NCI-H774 (cell line): ENCODE measurements at regions not wholly inside any gene's neighbourhood (a gene's known extent, or its start where the extent isn't known, plus 50 kb on each side); places are given as distances from the start of the nearest gene placed in this dataset.
"Not testable (repeated sequence)": the region's sequence is repeated elsewhere in the genome, so short reads cannot be mapped to it uniquely, and the experiment has no call there.

Source experiments
- DNase-seq: peaks from one replicate; lab custom pipeline; 2025; lab: John Stamatoyannopoulos, UW

DNA sequence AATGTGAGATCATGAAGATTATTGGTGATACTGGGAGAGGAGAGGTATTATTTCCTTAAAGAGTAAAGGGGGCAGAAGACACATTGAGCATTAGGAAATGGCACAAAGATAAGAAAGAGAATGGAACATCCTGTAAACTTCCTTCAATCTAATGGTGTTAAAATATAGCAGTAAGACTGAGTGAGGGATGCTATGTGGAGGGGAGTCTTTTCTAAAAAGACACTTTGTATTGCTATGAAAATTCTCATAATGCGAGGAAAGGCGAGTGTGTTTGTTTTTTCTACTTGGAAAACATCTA, 405.2 kb downstream of the ARL4A start:
- no peak for DNase-seq

- peak; percentile 35 for DNase-seq
These were observed 405.7 kb downstream of the ARL4A start for GRCh38 chr7:13093160-13093559.

GRCh38 chr7:13097499-13097898, 410.1 kb downstream of the ARL4A start:
- DNase-seq: no peak

GRCh38 chr7:13098161-13098560, 410.7 kb downstream of the ARL4A start:
- DNase-seq: no peak

DNA sequence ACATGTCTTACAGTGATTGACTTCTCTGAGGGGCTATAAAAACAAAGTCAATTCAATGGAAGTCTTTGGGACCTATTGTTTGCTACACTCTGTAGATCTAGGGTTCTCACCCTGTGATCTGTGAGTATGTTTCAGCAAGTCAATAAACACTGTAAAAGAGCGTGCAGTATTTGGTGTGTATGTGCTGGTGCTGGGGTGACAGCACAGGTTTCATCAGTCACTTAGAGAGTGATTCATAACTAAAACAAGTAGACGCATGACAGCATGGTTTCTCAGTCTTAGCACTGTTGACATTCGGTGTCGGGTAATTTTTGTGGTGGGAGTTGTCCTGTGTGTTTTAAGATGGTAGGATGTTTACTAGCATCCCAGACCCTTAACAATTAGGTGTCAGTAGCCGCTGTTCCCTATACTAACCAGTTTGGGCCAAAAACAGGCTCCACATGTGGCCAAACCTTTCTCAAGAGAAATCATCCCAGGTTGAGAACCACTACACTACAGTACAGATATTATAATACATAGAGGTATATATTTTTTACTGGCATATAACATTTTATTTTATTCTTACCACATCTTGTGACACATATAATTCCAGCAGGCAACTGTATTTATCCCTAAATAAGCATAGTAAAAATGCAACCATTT, 411.8 kb downstream of the ARL4A start:
- no peak for DNase-seq

GRCh38 chr7:13104128-13104527, 416.7 kb downstream of the ARL4A start:
- DNase-seq: no peak

- DNase-seq: no peak
These were observed 417.8 kb downstream of the ARL4A start for GRCh38 chr7:13105209-13105608.

GRCh38 chr7:13106513-13106912, 419.1 kb downstream of the ARL4A start:
- no peak for DNase-seq

- DNase-seq: no peak
These were observed 419.9 kb downstream of the ARL4A start for GRCh38 chr7:13107291-13107690.

DNA sequence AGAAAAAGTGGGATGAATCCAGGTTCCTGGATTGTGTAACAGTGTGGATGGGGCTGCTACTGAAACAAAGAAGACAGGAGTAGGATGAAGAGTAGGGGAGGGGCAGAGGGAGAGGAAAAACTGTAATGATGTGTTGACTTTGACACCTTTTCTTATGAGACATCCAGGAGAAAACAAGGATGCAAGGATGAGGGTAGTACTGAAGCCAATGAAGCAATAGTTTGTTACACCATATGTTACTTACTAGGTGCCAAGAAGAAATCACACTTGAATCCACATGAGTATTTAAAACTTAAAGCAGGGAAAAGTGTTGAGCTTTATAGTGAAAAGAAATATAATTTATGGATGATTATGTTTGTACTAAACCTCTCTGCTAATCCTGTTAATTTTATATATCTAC, 420.6 kb downstream of the ARL4A start:
- no peak for DNase-seq

GRCh38 chr7:13109201-13109600, 421.8 kb downstream of the ARL4A start:
- DNase-seq: no peak

DNA sequence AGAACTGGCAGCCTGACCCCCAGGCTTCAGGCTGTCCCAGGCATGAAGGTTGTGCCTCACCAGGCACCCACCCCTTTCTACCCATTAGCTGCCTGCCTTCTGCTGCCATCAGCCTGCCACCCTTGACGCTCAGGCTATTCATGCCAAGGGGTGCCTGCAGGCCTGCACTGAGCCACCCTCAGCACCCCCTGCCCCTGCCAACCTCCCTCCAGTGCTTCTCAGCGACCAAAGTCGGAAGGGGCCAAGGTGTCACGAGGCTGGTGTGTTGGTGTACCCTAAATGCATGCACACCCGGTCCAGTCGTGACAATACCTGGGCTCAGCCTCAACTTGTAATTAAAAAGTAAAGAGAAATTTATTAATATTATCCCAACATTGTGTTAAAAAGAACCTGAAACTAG, 422.7 kb downstream of the ARL4A start:
- no peak for DNase-seq

DNA sequence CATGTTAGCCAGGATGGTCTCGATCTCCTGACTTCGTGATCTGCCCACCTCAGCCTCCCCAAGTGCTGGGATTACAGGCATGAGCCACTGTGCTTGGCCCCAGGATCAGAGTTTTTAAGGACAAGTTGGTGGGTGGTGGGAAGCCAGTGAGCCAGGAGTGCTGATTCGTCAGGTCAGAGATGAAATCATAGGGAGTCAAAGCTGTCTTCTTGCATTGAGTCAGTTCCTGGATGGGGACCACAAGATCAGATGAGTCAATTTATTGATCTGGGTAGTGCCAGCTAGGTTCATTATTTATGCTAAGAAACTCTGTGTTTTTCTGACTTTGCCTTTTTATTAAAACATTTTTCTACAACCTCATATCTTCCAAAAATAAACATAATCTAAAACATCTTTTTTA, 423.8 kb downstream of the ARL4A start:
- no peak for DNase-seq

DNA sequence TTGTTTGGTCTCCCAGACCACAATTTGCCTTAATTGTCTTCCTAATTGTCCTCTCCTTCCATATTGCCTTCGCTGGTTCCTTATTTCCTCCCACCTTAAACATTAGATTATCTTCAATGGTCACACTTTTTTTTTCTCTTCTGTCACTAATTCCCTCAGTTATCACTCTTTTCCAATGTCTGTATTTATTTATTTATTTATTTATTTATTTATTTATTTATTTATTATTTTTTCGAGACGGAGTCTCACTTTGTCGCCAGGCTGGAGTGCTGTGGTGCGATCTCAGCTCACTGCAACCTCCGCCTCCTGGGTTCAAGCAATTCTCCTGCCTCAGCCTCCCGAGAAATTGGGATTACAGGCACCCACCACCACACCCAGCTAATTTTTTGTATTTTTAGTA, 426.8 kb downstream of the ARL4A start:
- not testable (repeated sequence) for DNase-seq

DNA sequence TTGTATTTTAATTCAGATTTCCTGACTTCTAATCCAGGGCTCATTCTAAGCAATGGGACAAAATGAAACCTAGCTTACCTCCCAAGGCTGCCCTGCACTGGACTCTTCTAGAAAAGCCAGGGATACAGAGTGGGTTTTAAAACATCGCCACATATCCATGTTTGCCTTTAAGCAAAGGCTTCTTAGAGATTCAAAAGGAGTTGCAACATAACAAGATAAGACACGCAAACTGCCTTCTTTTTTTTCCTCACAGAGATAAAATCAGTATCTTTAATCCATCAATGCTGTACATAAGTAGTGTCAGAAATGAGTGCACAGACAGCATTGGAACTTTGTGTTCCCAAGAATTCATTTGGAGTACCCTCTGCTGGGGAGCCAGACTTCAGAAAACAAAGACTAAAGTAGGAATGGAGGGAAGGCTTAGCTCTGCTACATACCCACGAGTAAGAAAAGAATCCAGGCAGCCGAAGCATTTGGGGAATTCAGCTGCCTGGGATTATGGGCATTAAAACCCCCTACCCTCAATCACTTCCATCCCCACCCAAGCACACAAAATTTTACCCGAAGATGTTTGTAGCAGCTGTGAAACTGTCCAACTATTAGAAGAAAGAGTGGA, 427.8 kb downstream of the ARL4A start:
- no peak for DNase-seq

DNA sequence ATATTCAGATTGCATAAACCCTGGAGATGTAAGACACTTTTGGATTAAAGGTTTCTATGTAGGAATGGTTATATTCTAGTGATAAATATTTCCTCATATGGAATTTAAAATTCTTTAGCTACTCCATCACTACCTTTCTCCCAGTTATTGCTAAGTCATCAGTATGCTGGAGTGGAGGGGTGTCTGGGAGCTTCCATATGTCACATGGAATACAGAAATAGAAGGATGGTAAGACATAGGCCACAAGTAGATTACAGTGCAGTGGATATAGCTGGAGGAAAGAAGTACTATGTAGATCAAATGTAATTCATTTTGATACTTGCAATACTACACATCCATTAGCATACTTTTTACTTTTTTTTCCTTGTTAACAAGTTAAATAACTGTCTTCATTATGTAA, 428.4 kb downstream of the ARL4A start:
- DNase-seq: no peak

GRCh38 chr7:13117103-13117502, 429.7 kb downstream of the ARL4A start:
- DNase-seq: no peak

- DNase-seq: no peak
These were observed 430.2 kb downstream of the ARL4A start for GRCh38 chr7:13117592-13117991.

- not testable (repeated sequence) for DNase-seq
These were observed 437.2 kb downstream of the ARL4A start for GRCh38 chr7:13124629-13125028.

- no peak for DNase-seq
These were observed 438.9 kb downstream of the ARL4A start for GRCh38 chr7:13126347-13126746.

GRCh38 chr7:13130321-13130720, 442.9 kb downstream of the ARL4A start:
- DNase-seq: no peak

- not testable (repeated sequence) for DNase-seq
These were observed 443.5 kb downstream of the ARL4A start for GRCh38 chr7:13130906-13131305.

DNA sequence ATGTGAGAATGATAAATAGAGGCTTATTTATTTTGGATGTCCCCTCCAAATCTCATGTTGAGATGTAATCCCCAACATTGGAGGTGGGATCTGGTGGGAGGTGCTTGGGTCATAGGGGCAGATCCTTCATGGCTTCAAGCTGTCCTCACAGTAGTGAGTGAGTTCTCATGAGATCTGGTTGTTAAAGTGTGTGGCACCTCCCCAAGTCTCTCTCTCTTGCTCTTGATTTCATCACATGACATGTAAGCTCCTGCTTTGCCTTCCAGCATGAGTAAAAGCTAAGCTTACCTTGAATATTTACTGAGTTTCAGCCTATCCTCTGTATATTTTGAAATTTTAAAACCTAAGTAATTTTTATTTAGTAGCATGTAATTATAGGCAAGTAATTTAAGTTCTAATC, 444.9 kb downstream of the ARL4A start:
- no peak for DNase-seq

GRCh38 chr7:13136345-13136744, 448.9 kb downstream of the ARL4A start:
- DNase-seq: not testable (repeated sequence)
